ENCODE measurements at regions not wholly inside any gene's neighbourhood (a gene's known extent, or its start where the extent isn't known, plus 50 kb on each side); places are given as distances from the start of the nearest gene placed in this dataset.
"Not testable (repeated sequence)": the region's sequence is repeated elsewhere in the genome, so short reads cannot be mapped to it uniquely, and the experiment has no call there.

GRCh38 chr11:67776852-67777520, 102.6 kb upstream of the ALDH3B2 start:
- Mint-ChIP-seq H3K4me1 (peaks cover 2% of the 10 kb centered on the region), H3K36me3 (no peaks in the 10 kb centered on the region), H3K4me3 (no peak overlapping the region), H3K27ac (no peak overlapping the region), H3K9me3 (no peaks in the 10 kb centered on the region), H3K27me3 (peaks cover 32% of the 10 kb centered on the region)
- no peak for DNase-seq

DNA sequence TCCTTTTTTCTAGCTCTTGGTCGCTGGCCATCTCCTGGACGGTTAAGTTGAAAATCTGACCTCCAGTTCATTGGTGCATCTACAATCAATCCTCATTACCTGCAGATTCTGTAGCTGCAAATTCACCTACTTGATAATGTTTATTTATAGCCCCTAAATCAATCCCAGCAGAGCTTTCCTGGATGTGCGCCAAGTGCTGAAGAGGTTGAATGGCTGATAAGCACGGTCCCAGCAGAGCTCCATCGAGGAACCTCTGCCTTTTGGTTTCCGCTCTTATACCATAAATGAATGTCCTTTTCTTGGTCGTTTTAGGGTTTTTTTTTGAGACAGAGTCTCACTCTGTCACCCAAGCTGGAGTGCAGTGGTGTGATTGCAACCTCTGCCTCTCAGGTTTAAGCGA, 99.8 kb upstream of the ALDH3B2 start:
- not testable (repeated sequence) for DNase-seq, H3K4me1 Mint-ChIP-seq, H3K9me3 Mint-ChIP-seq, H3K27ac Mint-ChIP-seq, H3K36me3 Mint-ChIP-seq, H3K4me3 Mint-ChIP-seq
- peaks cover 24% of the 10 kb centered on the region for H3K27me3 Mint-ChIP-seq

DNA sequence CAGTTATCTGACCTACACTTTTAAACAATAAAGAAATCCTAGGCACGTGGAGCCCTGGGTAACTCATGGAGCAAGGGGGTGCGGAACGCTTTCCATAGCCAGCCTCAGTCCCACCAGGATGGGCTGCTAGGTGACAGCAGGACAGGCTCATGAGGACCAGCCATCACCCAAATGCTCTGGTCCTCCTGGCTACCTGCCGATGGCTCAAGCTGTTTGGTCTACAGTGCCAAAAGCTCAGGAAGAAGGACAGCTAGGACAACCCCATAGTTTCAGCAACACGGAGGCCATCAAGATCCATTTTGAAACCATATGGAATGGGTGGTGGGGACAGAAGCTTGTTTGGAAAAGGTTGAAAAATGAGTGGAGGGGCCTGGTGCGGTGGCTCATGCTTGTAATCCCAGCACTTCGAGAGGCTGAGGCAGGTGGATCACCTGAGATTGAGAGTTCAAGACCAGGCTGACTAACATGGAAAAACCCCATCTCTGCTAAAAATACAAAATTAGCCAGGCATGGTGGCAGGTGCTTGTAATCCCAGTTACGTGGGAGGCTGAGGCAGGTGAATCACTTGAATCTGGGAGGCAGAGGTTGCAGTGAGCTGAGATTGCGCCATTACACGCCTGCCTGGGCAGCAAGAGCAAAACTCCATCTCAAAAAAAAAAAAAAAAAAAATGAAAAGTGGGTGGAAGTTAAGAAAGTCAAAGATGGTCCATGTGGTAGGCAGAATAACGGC, 93.7 kb upstream of the ALDH3B2 start:
- DNase-seq, H3K4me3 Mint-ChIP-seq, H3K27me3 Mint-ChIP-seq, H3K36me3 Mint-ChIP-seq, H3K27ac Mint-ChIP-seq, H3K9me3 Mint-ChIP-seq, H3K4me1 Mint-ChIP-seq: not testable (repeated sequence)

DNA sequence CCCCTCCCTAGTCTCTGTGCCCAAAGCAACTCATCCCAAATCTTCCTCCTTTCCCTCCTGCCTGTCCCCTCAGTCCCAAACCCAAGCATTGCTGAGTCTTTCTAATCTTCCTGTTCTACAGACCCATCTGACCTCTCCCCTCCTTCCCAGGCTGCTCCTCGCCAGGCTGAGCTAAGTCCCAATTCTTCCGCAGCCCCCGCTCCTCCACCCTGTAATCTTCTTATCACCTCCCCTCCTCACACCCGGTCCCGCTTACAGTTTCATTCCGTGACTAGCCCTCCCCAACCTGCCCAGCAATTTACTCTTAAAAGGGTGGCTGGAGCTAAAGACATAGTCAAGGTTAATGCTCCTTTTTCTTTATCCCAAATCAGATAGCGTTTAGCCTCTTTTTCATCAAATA, 86.8 kb upstream of the ALDH3B2 start:
- H3K27me3 Mint-ChIP-seq, H3K27ac Mint-ChIP-seq, H3K4me1 Mint-ChIP-seq, DNase-seq, H3K36me3 Mint-ChIP-seq, H3K9me3 Mint-ChIP-seq, H3K4me3 Mint-ChIP-seq: not testable (repeated sequence)

DNA sequence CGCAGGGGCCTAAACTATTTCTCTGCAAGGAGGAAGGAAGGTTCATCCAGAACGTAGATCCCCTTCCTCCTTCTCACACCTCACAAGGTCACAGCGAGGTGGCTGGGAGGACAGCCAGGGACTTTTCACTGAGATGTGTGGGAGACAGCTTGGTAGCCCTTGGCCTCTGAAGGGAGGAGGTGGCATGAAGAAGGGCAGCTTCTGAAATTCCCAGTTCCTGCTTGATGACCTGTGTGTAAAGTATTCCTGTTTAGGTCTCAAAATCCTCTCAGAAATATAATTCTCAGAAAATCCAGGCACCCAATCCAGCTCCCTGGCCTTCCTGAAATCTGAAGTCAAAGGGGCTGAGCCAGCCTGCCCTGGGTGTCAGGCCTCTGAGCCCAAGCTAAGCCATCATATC, 84.9 kb upstream of the ALDH3B2 start:
- not testable (repeated sequence) for H3K36me3 Mint-ChIP-seq, H3K4me1 Mint-ChIP-seq, H3K9me3 Mint-ChIP-seq, DNase-seq, H3K27me3 Mint-ChIP-seq, H3K27ac Mint-ChIP-seq, H3K4me3 Mint-ChIP-seq

DNA sequence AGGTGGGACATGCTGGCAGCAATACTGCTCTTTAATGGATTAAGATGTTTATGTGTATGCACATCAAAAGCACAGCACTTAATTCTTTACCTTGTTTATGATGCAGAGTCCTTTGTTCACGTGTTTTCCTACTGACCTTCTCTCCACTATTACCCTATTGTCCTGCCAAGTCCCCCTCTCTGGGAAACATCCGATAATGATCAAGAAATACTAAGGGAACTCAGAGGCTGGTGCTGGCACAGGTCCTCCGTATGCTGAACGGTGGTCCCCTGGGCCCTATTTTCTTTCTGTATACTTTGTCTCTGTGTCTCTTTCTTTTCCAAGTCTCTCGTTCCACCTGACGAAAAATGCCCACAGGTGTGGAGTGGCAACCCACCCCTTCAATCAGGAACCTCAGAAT, 84.0 kb upstream of the ALDH3B2 start:
- not testable (repeated sequence) for H3K9me3 Mint-ChIP-seq, DNase-seq, H3K27ac Mint-ChIP-seq, H3K27me3 Mint-ChIP-seq, H3K36me3 Mint-ChIP-seq, H3K4me1 Mint-ChIP-seq, H3K4me3 Mint-ChIP-seq

DNA sequence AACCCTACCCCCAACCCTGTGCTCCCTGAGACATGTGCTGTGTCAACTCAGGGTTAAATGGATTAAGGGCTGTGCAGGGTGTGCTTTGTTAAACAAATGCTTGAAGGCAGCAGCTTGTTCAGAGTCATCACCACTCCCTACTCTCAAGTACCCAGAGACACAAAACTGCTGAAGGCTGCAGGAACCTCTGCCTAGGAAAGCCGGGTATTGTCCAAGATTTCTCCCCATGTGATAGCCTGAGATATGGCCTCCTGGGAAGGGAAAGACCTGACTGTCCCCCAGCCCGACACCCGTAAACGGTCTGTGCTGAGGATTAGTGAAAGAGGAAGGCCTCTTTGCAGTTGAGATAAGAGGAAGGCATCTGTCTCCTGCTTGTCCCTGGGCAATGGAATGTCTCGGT, 83.6 kb upstream of the ALDH3B2 start:
- DNase-seq, H3K4me3 Mint-ChIP-seq, H3K27me3 Mint-ChIP-seq, H3K27ac Mint-ChIP-seq, H3K4me1 Mint-ChIP-seq, H3K36me3 Mint-ChIP-seq, H3K9me3 Mint-ChIP-seq: not testable (repeated sequence)

DNA sequence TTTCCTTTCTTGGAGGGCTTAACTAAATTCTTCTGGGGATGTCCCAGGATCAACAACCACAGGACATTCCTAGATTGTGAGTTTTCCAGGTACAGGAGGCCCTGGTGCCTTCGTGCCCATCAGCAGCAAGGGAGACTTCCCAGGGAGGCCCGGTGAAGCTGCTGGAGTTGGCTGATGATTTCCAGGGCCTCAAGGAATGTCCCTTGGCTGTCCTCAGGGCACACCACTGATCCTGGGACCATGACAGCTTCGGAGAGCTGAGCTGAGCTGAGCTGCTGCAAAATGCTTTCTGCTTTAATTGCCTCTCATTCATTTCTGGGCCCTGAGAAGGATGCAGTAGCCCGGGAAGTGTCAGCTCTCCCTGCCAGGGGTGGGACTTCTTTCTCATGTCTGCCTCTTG, 79.4 kb upstream of the ALDH3B2 start:
- DNase-seq, result not testable (repeated sequence)

GRCh38 chr11:67745181-67745726, 70.8 kb upstream of the ALDH3B2 start:
- no peaks in the 10 kb centered on the region for H3K4me1 Mint-ChIP-seq
- H3K27ac Mint-ChIP-seq, result no peak overlapping the region
- no peak overlapping the region for H3K4me3 Mint-ChIP-seq
- H3K36me3 Mint-ChIP-seq, result no peaks in the 10 kb centered on the region
- no peak for DNase-seq
- H3K27me3 Mint-ChIP-seq, result no peaks in the 10 kb centered on the region
- no peaks in the 10 kb centered on the region for H3K9me3 Mint-ChIP-seq

More for the DNA sequence above, 79.4 kb upstream of the ALDH3B2 start:
- not testable (repeated sequence) for H3K9me3 Mint-ChIP-seq, H3K36me3 Mint-ChIP-seq, H3K27me3 Mint-ChIP-seq, H3K27ac Mint-ChIP-seq, H3K4me1 Mint-ChIP-seq, H3K4me3 Mint-ChIP-seq

DNA sequence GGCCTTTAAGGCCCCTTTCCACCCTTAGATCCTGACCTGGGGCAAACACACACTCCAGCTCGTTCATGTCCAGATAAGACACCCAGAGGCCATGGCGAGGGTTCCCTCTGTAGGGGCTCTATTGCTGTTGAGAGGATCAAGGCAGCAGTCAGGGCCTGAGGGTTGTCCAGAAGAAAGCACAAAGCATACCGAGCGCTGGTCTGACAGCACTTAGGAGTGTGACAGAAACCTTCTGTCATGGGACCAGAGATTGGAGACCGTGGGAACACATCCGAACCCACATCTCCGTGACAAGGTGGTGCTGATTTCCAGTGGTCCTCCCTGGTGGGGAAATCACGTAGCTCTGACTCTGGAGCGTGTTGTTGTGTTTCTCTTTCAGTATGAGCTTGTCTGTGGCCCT, 69.8 kb upstream of the ALDH3B2 start:
- not testable (repeated sequence) for H3K36me3 Mint-ChIP-seq, H3K27me3 Mint-ChIP-seq, H3K9me3 Mint-ChIP-seq, H3K4me1 Mint-ChIP-seq, DNase-seq, H3K4me3 Mint-ChIP-seq, H3K27ac Mint-ChIP-seq

- not testable (repeated sequence) for H3K4me3 Mint-ChIP-seq, DNase-seq, H3K27me3 Mint-ChIP-seq, H3K27ac Mint-ChIP-seq, H3K36me3 Mint-ChIP-seq, H3K4me1 Mint-ChIP-seq, H3K9me3 Mint-ChIP-seq
These were observed 63.8 kb upstream of the ALDH3B2 start for GRCh38 chr11:67738231-67738630.

- H3K4me3 Mint-ChIP-seq, H3K27me3 Mint-ChIP-seq, H3K27ac Mint-ChIP-seq, H3K9me3 Mint-ChIP-seq, H3K4me1 Mint-ChIP-seq, DNase-seq, H3K36me3 Mint-ChIP-seq: not testable (repeated sequence)
These were observed 63.2 kb upstream of the ALDH3B2 start for GRCh38 chr11:67737562-67738080.

GRCh38 chr11:67732045-67732787, 57.8 kb upstream of the ALDH3B2 start:
- Mint-ChIP-seq H3K4me1 (peaks cover 17% of the 10 kb centered on the region), H3K27ac (no peak overlapping the region), H3K27me3 (no peaks in the 10 kb centered on the region), H3K36me3 (no peaks in the 10 kb centered on the region), H3K4me3 (peak overlapping the region; percentile 78), H3K9me3 (no peaks in the 10 kb centered on the region)
- DNase-seq, result peak; percentile 74

DNA sequence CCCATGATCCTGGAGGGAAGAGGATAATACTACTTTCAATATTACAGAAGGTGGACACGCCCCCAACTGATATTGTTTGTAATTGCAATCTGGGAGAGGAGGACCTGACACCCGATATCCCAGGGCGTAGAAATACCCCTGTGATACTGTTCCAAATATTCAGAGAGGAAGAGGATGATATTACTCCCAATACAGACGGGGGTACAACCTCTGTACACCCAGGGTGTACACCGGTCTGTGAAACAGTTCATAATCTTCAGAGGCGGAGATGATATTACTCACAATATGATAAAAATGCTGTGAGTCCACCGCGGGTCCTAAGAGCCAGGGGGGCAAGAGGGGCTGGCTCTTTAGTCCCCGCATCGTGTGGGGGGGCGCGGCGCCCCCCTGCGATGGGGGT, 57.2 kb upstream of the ALDH3B2 start:
- Mint-ChIP-seq H3K27ac (no peak overlapping the region), H3K27me3 (no peaks in the 10 kb centered on the region)

DNA sequence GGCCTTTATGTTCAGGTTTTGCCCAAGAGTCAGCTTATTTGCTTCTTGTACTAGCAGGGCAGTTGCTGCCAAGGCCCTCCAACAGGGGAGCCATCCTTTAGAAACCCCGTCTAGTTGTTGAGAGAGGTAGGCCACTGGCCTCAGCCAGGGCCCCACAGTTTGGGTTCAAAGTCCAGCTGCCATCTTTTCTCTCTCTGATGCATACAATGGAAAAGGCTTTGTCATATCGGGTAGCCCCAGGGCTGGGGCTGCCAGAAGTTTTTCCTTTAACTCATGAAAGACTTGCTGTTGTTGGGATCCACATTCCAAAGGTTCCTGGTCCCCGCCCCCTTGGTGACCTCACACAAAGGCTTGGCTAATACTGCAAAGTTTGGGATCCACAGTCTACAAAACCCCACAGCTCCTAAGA, 53.7 kb upstream of the ALDH3B2 start:
- H3K27ac Mint-ChIP-seq, H3K9me3 Mint-ChIP-seq, H3K4me3 Mint-ChIP-seq: not testable (repeated sequence)

More for the DNA sequence above, 57.2 kb upstream of the ALDH3B2 start:
- peak overlapping the region; percentile 78 for H3K4me3 Mint-ChIP-seq
- no peak for DNase-seq
- no peaks in the 10 kb centered on the region for H3K36me3 Mint-ChIP-seq
- H3K4me1 Mint-ChIP-seq, result peaks cover 23% of the 10 kb centered on the region
- no peaks in the 10 kb centered on the region for H3K9me3 Mint-ChIP-seq

More for the DNA sequence above, 53.7 kb upstream of the ALDH3B2 start:
- not testable (repeated sequence) for H3K36me3 Mint-ChIP-seq, DNase-seq, H3K27me3 Mint-ChIP-seq
- peaks cover 23% of the 10 kb centered on the region for H3K4me1 Mint-ChIP-seq

Data from activated naive CD8-positive, alpha-beta T cell treated with anti-CD3 and anti-CD28 coated beads for 36 hours (primary cell).